GM21515 (cell line): ENCODE measurements at regions not wholly inside any gene's neighbourhood (a gene's known extent, or its start where the extent isn't known, plus 50 kb on each side); places are given as distances from the start of the nearest gene placed in this dataset.
A peak's percentile ranks its signal among the peaks of the same experiment; 100 is the strongest.

Experiments used
- ATAC-seq: cut with Tn5 transposase; IDR thresholded peaks from one replicate; pipeline ENCODE4 v1.9.1; 2021; ENCODE audit not compliant: unreplicated experiment

DNA sequence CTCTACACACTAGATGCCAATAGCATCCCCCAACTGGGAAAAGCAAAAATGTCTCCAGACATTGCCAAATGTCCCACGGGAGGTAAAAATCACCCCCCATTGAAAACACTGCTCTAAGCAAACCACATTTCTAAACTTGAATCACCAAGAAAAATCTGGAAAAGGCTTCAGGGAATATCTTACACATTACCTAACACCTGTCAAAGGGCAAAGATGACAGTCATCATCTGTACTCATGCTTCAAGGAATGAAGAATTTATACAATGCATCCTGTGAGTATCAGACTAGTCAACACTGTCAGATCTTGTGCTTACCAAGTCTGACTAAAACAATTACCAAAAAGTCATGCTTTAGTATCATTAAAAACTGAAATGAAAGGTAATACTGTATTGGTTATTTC lies 161.6 kb upstream of the SOX5 start:
- ATAC-seq, result no peak

DNA sequence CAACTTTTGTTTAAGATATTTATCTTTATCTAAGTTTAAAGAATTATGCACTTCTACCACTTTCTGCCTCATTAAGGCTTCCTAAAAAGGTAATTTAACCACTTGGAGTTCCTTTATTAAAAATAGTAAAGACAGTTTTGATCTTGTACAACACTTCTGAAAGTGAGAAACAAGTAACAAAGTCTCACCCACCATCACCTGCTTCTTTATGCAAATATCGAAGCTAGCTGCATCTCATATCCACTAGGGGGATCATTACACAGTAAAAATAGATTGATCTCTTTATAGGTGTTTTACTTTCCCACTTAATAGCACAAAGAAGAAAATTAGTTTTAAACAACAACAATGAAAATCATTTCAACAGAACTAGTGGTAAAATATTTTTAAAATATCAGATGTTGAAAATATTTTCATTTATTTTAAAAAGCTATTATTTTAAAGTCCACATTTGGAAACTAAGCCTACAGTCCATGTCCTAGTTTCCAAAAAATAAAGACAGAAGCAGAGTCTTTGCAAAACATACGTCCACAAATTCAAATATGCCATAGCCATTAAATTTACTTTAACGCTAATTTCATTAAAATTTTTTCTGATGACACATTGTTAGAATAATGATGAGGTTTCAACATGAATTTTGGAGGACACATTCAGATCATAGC lies 160.0 kb upstream of the SOX5 start:
- ATAC-seq, result peak; percentile 97

DNA sequence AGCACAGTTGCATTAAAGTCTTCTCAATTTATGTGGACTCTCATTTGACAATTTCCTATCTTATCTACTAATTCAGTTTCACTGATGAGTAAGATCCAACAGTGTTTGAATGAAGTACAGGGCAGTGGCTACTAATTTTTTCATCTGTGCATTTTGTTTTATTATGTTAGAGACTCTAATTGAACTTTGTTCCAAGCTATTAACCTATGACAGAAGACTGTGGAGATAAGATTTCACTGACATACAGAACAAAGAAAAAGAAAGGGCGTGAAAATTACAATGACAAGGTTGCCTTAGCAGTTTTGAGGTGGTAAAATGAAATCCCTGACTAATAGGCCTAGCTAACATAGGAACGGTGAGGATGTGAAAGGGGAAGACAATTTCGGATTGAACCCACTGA lies 153.2 kb upstream of the SOX5 start:
- ATAC-seq, result no peak

DNA sequence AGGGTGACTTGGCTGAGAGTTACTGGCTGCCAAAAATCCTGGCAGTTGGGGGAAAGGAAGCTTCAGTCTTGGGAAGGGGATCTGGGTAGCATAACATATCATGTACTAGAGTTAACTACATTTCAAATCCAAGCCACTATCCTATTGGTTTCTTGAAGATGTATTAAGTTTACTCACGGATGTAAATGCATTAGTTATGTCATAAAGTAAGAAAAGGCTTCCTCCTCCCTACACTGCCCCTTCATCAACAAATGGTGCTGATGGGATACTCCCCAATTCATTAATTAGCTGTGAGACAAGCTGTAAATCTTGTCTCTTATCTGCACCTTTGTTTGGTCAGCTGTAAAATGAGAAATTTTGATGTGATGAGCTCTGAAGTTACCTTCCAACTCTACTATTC lies 150.1 kb upstream of the SOX5 start:
- ATAC-seq, result no peak

DNA sequence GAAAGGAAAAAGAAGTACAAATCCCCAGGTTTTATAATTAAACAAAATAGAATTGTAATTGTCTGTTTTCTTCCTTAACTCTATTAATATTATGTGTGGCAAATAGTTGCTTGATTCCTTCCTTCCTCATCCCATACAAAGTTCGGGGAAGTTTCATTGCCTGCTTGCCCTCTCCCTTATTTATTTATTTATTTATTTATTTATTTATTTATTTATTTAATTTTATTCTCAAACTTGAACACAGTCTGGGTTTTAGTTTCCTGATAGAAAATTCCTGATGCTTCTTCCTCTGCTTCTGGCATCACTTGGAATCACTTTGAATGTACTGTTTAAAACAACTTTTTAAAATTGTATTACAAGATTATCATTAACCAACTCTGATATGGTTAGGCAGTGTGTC lies 145.8 kb upstream of the SOX5 start:
- no peak for ATAC-seq

DNA sequence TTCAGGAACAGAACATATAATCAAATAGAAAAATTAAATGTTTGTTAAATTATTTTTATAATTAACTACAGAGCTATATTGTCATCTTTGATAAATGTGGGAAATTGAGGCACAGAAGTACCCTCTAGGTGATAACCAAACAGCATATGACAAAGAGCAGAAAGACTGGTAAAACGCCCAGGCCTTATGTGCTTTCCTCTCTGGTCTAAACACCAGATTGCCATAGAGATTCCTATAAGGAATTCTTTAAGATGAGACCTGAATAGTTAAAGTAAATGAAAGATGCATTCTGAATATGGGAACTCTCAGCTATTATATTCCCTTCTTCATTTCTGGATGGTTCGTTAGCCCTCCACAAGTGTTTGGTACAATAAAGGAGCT lies 140.0 kb upstream of the SOX5 start:
- ATAC-seq, result no peak

DNA sequence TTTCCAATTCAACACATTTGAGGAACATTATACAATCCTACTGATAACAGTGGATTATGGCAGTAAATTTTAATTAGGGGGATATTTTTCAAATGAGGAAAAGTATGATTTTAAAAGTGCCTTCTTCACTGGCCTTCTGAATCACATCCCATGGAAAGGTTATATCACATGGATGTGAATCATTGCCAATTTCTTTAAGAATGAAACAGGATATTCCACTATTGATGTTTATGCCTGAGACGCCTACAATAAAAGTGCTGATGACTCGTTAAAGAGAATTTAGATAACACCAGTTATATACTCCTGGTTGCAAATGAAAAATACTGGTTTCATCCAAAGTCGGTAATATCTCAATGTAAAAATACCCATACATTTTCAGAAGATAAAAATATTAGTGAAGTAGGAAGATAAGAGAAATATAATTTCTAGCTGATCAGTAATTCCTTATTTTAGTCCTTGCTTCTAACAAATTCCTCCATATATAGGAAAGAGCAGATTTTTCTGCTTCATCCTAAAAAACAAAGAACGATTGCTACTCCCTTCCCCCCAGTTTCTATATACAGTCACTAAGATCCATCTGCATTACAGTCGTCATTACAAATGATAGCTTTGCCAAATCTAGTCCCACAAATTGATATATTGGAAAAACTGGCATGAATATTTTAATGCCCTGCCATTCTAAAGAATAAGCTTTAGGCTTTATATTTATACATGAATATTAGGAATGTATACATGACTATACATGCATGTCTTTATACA lies 139.5 kb upstream of the SOX5 start:
- no peak for ATAC-seq

DNA sequence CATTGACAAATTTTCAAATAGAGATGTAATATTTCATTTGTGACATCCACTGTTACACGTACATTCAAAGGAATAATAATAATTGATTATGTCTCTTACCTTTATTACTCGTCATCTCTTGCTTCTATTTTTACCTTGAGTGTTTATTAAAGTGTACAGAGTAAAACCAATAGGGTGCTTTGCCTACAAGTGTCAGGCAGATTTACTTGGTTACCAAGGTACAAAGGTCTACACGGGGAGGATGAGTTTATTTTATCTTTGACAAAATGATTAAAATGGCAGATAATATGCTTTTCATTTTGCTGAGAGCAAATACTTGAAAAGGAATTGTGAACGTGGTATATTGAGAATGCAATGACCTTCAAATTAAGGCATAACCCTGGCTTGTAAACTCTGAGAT lies 137.8 kb upstream of the SOX5 start:
- ATAC-seq, result no peak

DNA sequence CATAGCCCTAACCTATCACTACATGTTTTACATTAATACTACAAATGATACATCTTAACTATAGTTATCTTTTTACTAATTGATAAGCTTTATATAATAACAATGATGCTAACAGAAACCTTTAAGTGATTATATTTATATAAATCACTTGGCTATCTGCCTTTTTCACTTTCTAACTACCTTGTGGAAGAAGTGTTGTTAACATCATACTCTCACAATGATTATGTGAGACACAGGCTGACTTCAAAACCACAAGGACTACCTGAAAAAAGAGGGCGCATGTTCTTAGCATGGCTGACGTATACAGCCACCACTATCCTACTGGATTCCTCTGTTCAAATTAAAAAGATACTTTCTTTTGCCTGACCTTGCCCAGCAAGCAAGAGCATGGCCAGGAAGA lies 135.3 kb upstream of the SOX5 start:
- ATAC-seq, result no peak

DNA sequence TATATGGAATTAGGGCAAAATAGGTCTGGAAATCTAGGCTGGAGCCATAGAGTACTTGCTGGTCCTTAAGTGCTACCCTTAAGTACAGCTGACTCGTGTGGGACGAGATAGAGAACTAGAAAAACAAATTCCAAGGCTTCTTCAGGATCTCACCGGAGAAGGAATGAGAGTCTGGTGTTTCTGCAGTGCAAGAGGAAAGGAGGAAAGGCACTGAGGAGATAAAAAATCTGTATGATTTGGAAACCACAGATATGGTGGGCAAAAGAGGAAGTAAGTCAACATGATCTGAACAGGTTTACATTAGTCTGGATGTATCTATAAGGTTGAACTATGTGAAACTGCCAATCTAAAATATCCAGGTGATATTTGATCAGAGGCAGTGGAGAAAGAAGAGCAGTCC lies 134.4 kb upstream of the SOX5 start:
- no peak for ATAC-seq

DNA sequence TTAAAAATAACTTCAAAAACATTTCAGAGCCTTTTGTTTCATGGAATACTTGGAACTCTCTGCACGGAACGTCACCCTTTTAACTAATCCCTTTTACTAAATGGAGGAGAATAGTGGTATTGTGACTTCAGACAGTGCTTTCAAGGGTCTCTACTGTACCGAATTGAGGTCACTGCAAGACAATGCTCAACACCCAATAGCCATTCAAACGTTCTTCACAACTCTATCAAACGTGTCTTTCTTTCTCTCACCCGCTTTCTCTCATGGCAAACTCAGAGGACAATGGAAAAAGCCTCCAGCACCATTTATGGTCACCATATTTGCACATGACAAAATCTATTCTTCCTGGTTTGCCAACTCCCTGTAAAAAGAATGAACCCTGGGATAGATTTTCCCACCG lies 132.1 kb upstream of the SOX5 start:
- ATAC-seq, result no peak

DNA sequence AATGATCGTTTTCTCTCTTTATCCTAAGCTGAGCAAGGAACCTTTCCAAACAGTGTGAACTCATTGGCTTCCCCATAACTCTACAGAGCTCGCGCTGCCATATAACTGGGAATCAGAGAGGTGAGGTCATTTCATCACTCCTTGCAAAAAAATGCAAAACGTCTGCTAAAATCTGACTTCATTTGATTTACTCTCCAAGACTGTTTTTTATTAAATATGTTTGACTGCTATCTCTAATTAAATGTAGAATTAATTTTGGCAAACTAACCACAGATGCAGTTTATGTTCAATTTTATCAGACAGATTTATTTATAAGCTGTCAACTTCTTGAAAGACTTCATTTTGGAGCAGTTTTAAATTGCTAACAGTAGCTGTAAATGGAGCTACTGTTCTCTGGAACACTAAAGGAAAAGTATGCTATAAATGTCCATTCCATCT lies 131.6 kb upstream of the SOX5 start:
- ATAC-seq, result no peak

DNA sequence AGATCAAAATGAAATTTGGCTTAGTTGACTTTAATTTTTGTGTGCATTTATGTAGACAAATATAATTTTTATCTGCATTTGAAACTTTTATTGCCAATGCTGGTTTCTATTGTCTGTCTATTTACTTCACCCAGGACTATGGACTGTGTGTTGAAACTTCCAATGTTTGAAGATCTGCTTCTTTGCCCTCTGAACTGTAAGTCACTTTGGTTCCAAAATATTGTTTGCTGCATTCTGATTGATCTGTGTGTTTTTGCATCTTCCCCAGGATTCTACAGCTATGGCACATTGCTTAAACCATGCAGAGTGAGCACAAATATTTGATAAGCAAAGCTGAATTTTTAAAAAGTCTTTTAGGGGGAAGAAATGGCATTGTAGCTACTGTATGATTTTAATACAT lies 131.0 kb upstream of the SOX5 start:
- no peak for ATAC-seq

DNA sequence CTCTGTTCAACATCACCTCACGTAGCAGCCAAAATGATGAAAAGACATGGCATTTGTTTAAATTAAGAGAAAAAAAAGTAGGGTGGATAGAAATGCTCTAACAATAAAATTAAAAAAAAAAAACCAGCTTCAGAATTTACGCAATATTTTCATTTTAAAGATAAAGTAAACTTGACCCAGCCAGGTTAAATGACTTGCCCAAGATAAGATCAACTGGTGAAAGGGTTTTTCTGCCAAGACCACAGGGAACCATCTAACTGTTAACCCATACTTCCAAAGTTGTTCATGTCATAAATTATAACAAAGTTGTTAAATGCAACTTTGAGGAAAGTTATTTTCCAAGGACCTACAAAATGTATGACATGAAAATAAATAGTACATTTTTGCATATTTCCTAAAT lies 129.6 kb upstream of the SOX5 start:
- ATAC-seq, result no peak

DNA sequence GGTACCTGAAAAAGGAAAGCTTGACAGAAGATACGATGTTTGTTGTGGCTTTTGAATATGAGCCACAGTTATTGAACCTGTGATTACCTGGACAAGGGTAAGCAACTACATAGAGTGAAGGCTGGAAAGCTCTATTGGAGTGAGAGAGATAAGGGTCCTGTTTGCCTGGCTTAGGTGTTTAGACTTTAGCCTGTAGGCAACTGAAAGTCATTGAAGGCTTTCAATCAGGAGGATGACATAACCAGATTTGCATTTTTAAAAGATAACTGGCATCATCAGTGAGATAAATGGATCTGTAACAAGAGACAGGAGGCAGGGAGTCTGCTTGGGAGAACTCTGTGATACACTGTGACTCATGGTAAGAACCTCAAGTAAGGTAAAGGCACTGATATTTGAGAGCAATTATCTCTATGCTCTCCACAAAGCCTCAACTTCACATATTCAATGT lies 128.9 kb upstream of the SOX5 start:
- no peak for ATAC-seq

DNA sequence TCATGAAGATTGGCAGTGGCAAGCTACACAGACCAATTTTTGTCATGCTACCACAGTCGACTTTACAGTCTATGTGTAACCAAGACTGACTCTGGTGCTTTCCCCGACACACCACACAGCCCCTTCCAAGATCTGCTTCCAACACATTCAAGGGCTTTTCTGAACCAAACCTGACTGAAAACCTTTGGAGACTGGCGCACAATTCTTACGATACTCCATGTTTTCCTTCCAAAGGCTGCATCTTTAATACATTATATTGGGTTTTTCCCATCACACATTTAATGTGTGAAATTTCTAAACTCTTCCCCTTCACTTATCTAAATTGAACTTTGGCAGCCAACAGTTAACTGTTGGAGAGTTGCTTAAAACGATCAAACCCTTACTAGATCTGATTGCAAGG lies 127.7 kb upstream of the SOX5 start:
- ATAC-seq, result no peak

DNA sequence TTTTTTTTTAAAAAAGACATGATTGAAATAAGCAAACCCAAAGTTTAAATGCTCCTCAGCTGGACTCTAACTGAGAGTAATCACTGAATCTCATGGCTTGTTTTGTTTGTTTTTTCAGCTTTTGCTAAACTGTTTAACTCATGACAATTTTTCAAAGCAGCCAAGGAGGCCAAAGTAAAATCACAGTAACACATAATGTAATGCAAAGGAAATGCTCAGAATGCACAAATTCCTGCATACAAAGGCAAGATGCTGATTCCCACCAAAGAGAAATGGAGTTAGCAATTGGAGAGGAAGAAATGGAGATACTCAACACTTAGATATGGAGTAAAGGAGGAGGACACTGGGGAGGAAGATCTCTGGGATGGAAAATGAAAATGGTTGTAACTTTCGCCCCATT lies 126.2 kb upstream of the SOX5 start:
- ATAC-seq, result no peak

DNA sequence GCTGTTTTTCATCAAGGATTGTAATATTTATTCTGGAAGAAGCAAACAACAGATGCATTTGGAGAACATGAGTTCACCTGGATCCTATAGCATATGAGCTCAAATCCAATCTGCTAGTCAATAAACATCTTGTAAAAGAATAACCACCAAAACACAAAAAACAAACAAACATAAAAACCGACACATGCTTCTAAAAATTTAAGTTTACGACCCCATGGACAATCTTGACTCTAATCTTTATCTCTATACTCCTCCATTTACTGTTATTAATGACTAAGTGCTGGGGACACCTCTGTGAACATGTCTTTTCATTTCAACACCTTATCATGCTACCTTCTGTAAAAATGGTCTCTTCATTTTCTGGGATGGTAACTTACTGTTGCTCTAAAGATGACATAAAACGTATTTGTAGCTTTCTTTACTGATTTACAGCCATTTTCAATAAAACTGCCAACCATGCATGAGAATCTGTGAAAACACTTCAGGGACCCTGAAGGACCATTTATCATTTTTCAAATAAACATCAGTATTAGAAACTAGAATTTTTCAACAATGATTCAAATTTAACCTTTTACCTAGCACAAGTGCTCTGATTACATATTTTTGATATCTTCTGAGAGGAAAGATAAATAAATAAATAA lies 123.8 kb upstream of the SOX5 start:
- ATAC-seq, result no peak

DNA sequence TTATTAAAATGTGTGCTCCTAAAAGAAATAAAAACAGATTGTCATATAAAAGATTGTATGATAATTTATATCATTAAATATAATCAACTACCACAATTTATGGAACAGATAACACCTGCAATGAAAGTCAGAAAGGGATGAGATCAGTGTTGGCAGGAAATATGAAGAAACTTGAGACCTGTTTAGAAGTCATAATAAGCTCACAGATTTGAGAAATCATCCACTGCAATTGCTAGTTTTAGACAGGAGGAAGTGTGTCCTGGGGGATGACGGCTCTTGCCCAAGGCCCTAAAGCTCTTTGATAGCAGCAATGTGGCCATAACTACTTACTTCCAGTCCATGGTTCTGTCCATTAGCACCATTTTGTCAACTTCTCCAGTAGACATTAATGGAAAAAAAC lies 122.8 kb upstream of the SOX5 start:
- no peak for ATAC-seq

DNA sequence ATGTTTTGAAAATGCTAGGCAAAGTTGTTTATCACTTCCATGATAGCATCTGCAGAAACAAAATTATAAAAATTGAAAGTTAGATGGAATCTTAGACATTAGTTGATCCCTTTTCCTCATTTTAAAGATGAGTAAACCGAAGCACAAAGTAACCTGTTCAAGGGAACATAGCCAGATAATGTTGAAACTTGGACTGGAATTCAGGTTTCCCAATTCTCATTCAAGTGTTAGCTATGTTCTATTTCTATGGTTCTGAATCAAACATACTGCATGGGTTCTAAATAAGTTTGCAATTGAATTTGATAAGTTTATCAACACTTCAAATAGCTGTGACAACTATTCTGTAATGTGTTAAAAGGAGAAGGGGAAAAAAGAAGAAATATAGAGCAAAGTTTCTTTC lies 122.4 kb upstream of the SOX5 start:
- ATAC-seq, result no peak

DNA sequence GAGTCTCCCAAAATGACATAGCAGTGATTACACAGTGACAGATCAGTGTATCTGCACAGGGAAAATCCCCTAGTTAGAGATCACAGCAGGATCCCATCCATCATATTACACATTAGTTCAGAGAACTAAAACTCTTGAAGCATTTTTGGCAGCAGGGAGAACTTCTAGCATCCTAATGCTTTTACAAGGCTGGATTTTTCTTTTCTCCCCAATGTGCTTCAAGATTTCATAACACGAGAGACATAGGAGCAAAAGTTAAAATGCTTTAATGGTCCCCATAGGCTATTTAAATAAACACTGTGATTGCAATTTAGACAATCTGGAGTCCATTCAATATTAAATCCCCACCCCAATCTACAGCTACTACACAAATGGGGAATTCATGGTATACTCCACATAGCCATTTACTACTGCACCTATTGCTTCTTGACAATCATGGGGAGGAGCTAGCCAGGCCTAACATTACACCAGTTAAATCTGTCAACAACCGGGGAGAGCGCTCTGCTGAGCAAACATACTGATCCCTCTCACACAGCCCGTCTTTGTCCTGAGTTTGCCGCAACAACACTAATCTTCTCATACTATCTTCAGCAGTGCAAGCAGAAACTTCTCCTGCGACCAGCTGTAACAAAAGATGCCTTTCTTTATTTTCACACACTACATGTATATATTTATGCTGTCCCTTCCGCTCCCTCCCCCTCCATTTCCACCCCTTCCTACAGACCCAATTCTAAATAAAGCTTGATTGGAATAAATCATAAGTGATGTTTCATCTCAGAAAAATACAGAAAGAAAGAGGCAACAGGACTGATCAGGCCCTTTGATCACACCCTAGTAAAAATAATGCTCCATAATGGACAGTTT lies 120.3 kb upstream of the SOX5 start:
- ATAC-seq, result no peak
